SK-N-SH (cell line): ENCODE measurements at regions not wholly inside any gene's neighbourhood (a gene's known extent, or its start where the extent isn't known, plus 50 kb on each side); places are given as distances from the start of the nearest gene placed in this dataset.

Source experiments
- CTCF ChIA-PET: fragments of 300-600, 350-600 bp; formaldehyde crosslinking; extraction: SDS; loops from one replicate; lab custom pipeline; 2021; lab: Yijun Ruan, JAX
- POLR2A ChIA-PET: fragments of 350-600 bp; sonication (Branson Sonifier 250); formaldehyde crosslinking; extraction: SDS; loops from one replicate; lab custom pipeline; 2020; ENCODE audit warnings: antibody characterized with exemption, inconsistent platforms; lab: Yijun Ruan, JAX
- DNase-seq: peaks from one replicate; pipeline ENCODE4 v3.0.0; 2012
- H2AFZ ChIP-seq: fragments of 200-600 bp; sonication (generic); 2 replicates; pipeline ENCODE4 v1.8.1; 2016; ENCODE audit warnings: antibody characterized with exemption, mild to moderate bottlenecking, low read depth
- H3F3A ChIP-seq: fragments of 200-600 bp; sonication (generic); replicated peaks from 2 replicates; pipeline ENCODE3; 2016; ENCODE audit warnings: antibody characterized with exemption, mild to moderate bottlenecking; ENCODE audit not compliant: insufficient read depth
- H3K27ac ChIP-seq, 2 experiments: fragments of 200-500 bp in 1 of 2; fragments of 200-600 bp in 1 of 2; sonication (Bioruptor generic) in 1 of 2; sonication (generic), shearing (Covaris generic) in 1 of 2; 2 replicates each; pipeline versions ENCODE4 v1.5.1 to v1.6.1; 2014 to 2016; ENCODE audit warnings: low read depth in 2 of 2, inconsistent platforms in 1 of 2, low read length in 1 of 2, mild to moderate bottlenecking in 1 of 2, mixed read lengths in 1 of 2
- H3K27me3 ChIP-seq: fragments of 200-600 bp; sonication (generic), shearing (Covaris generic); 2 replicates; pipeline ENCODE4 v1.6.1; 2016; ENCODE audit warnings: mixed run types; ENCODE audit not compliant: insufficient read depth
- H3K36me3 ChIP-seq, 2 experiments: fragments of 200-500 bp in 1 of 2; fragments of 200-600 bp in 1 of 2; sonication (Bioruptor generic) in 1 of 2; sonication (generic) in 1 of 2; replicated peaks in 1 of 2; 2 replicates each; pipeline versions ENCODE3 to v1.5.1; 2014 to 2016; ENCODE audit warnings: low read length in 1 of 2, mild to moderate bottlenecking in 1 of 2; ENCODE audit not compliant: insufficient read depth in 2 of 2, control insufficient read depth in 1 of 2
- H3K4me1 ChIP-seq, 2 experiments: fragments of 200-500 bp in 1 of 2; fragments of 200-600 bp in 1 of 2; sonication (Bioruptor generic) in 1 of 2; sonication (generic), shearing (Covaris generic) in 1 of 2; 2 replicates each; pipeline versions ENCODE4 v1.5.1 to v1.6.1; 2014 to 2016; ENCODE audit warnings: low read depth in 1 of 2, low read length in 1 of 2, mixed run types in 1 of 2; ENCODE audit not compliant: insufficient read depth in 2 of 2, control insufficient read depth in 1 of 2
- H3K4me2 ChIP-seq: fragments of 200-600 bp; sonication (generic), shearing (Covaris generic); 2 replicates; pipeline ENCODE4 v1.6.1; 2017; ENCODE audit warnings: mixed run types
- H3K4me3 ChIP-seq, 2 experiments: fragments of 200-500 bp in 1 of 2; fragments of 200-600 bp in 1 of 2; sonication (Bioruptor generic) in 1 of 2; sonication (generic), shearing (Covaris generic) in 1 of 2; 2 replicates each; pipeline versions ENCODE4 v1.5.1 to v1.8.1; 2014 to 2016; ENCODE audit warnings: low read depth in 2 of 2, inconsistent platforms in 1 of 2, low read length in 1 of 2, mild to moderate bottlenecking in 1 of 2, mixed read lengths in 1 of 2, moderate library complexity in 1 of 2
- H3K79me2 ChIP-seq: fragments of 200-600 bp; sonication (generic); 2 replicates; pipeline ENCODE4 v1.8.1; 2017; ENCODE audit warnings: mild to moderate bottlenecking; ENCODE audit not compliant: insufficient read depth
- H3K9ac ChIP-seq: fragments of 200-600 bp; sonication (generic); 2 replicates; pipeline ENCODE4 v1.6.1; 2017; ENCODE audit warnings: mixed run types
- H3K9me2 ChIP-seq: fragments of 200-600 bp; sonication (generic); 2 replicates; pipeline ENCODE4 v1.6.1; 2017; ENCODE audit warnings: mixed run types
- H3K9me3 ChIP-seq: fragments of 200-600 bp; sonication (generic); 2 replicates; pipeline ENCODE4 v1.6.1; 2017; ENCODE audit warnings: mixed run types, mild to moderate bottlenecking, moderate library complexity
- H4K20me1 ChIP-seq: fragments of 200-600 bp; sonication (generic); 2 replicates; pipeline ENCODE4 v1.6.1; 2017; ENCODE audit warnings: mild to moderate bottlenecking, mixed run types; ENCODE audit not compliant: insufficient read depth
- CHD2 ChIP-seq: fragments of 150-350 bp; IDR thresholded peaks from 2 replicates; pipeline ENCODE4 v1.6.1; 2018; ENCODE audit warnings: low read length; ENCODE audit not compliant: partially characterized antibody
- ELF1 ChIP-seq: IDR thresholded peaks from 2 replicates; pipeline ENCODE4 v1.4.0; 2012
- EZH2phosphoT487 ChIP-seq: fragments of 200-600 bp; sonication (generic); IDR thresholded peaks from 2 replicates; pipeline ENCODE4 v1.6.1; 2017; ENCODE audit warnings: low read depth, mixed run types, mild to moderate bottlenecking, antibody characterized with exemption, moderate library complexity, borderline replicate concordance
- FOXJ3 ChIP-seq: sonication (generic); formaldehyde crosslinking; IDR thresholded peaks from 2 replicates; pipeline ENCODE4 v1.5.1; 2020; ENCODE audit warnings: mild to moderate bottlenecking, missing genetic modification reagents
- FOXM1 ChIP-seq: IDR thresholded peaks from 2 replicates; pipeline ENCODE4 v1.4.0; 2012; ENCODE audit warnings: low read depth, mild to moderate bottlenecking
- GABPA ChIP-seq: IDR thresholded peaks from 2 replicates; pipeline ENCODE4 v1.4.0; 2012; ENCODE audit warnings: low read depth, mild to moderate bottlenecking
- GATA2 ChIP-seq: sonication (generic); formaldehyde crosslinking; IDR thresholded peaks from 2 replicates; pipeline ENCODE4 v1.5.0; 2020; ENCODE audit warnings: mild to moderate bottlenecking, missing genetic modification reagents
- IRF3 ChIP-seq: fragments of 150-350 bp; IDR thresholded peaks from 2 replicates; pipeline ENCODE4 v1.6.1; 2016; ENCODE audit warnings: mild to moderate bottlenecking, low read depth, low read length
- JUND ChIP-seq: IDR thresholded peaks from 2 replicates; pipeline ENCODE4 v1.4.0; 2012
- MEF2A ChIP-seq: IDR thresholded peaks from 2 replicates; pipeline ENCODE4 v1.4.0; 2012; ENCODE audit warnings: low read depth, borderline replicate concordance
- NFIC ChIP-seq: IDR thresholded peaks from 2 replicates; pipeline ENCODE4 v1.4.0; 2012; ENCODE audit warnings: borderline replicate concordance
- POLR2AphosphoS5 ChIP-seq: IDR thresholded peaks from 2 replicates; pipeline ENCODE4 v1.6.1; 2012; ENCODE audit warnings: low read depth, low read length
- RAD21 ChIP-seq: IDR thresholded peaks from 2 replicates; pipeline ENCODE4 v1.6.1; 2012; ENCODE audit warnings: mild to moderate bottlenecking, low read length
- RCOR1 ChIP-seq: fragments of 150-350 bp; IDR thresholded peaks from 2 replicates; pipeline ENCODE4 v1.6.1; 2017; ENCODE audit warnings: antibody characterized with exemption, low read length
- REST ChIP-seq: IDR thresholded peaks from 2 replicates; pipeline ENCODE4 v1.6.1; 2012; ENCODE audit warnings: mild to moderate bottlenecking, low read depth, low read length, moderate library complexity
- SIN3A ChIP-seq: IDR thresholded peaks from 2 replicates; pipeline ENCODE4 v1.6.1; 2012; ENCODE audit warnings: low read depth, mild to moderate bottlenecking, low read length, moderate library complexity, borderline replicate concordance
- SMC3 ChIP-seq: IDR thresholded peaks from 2 replicates; pipeline ENCODE4 v1.6.1; 2012; ENCODE audit warnings: low read depth, low read length, improper control_type of control experiment
- TAF1 ChIP-seq: IDR thresholded peaks from 2 replicates; pipeline ENCODE4 v1.6.1; 2012; ENCODE audit warnings: low read depth, mild to moderate bottlenecking, low read length, moderate library complexity, borderline replicate concordance
- TCF12 ChIP-seq: IDR thresholded peaks from 2 replicates; pipeline ENCODE4 v1.4.0; 2012
- TEAD4 ChIP-seq: IDR thresholded peaks from 2 replicates; pipeline ENCODE4 v1.4.0; 2012; ENCODE audit warnings: mild to moderate bottlenecking, borderline replicate concordance; ENCODE audit not compliant: insufficient read depth
- WGBS: methylation state at CpG from one replicate; pipeline ENCODE4 v1.1.6; 2017; ENCODE audit warnings: low lambda C conversion rate; 5-methylcytosine and 5-hydroxymethylcytosine counted together
- TF ChIP-seq, protein P1 (sequence below): fragments of 200-600 bp; sonication (generic); IDR thresholded peaks from 2 replicates; pipeline ENCODE4 v1.6.1; 2017; ENCODE audit warnings: antibody characterized with exemption, mild to moderate bottlenecking, moderate library complexity
- TF ChIP-seq, protein P2 (sequence below): IDR thresholded peaks from 2 replicates; pipeline ENCODE4; 2012
- TF ChIP-seq, protein P3 (sequence below): IDR thresholded peaks from 2 replicates; pipeline ENCODE4 v1.4.0; 2012; ENCODE audit warnings: low read depth, borderline replicate concordance
- TF ChIP-seq, protein P4 (sequence below): IDR thresholded peaks from 2 replicates; pipeline ENCODE4 v1.4.0; 2012; ENCODE audit warnings: low read depth, borderline replicate concordance

- ChIA-PET CTCF (no interaction called here), POLR2A (no interaction called here)
- H4K20me1 ChIP-seq: no peaks in the 10 kb centered on the region
- no peaks in the 10 kb centered on the region for H3K27me3 ChIP-seq
- peak overlapping the region; percentile 44 to 55; a peak in 2 of 4 replicates for H3K27ac ChIP-seq
- no peaks in the 10 kb centered on the region for H3K9me2 ChIP-seq
- no peak overlapping the region for H2AFZ ChIP-seq
- H3K36me3 ChIP-seq: no peaks in the 10 kb centered on the region
- 21% methylated on average over 3 of the region's 3 CpGs for WGBS
- H3K79me2 ChIP-seq: no peaks in the 10 kb centered on the region
- no peaks in the 10 kb centered on the region for H3K4me1 ChIP-seq
- DNase-seq: no peak
- H3K4me2 ChIP-seq: no peak overlapping the region
- H3F3A ChIP-seq: no peaks in the 10 kb centered on the region
- no peak overlapping the region for H3K9ac ChIP-seq
- no peak overlapping the region for H3K4me3 ChIP-seq
- no peaks in the 10 kb centered on the region for H3K9me3 ChIP-seq
- no peak for TF ChIP-seq GATA2 (CRISPR knock-in tag)
- TF ChIP-seq, protein P1, sequence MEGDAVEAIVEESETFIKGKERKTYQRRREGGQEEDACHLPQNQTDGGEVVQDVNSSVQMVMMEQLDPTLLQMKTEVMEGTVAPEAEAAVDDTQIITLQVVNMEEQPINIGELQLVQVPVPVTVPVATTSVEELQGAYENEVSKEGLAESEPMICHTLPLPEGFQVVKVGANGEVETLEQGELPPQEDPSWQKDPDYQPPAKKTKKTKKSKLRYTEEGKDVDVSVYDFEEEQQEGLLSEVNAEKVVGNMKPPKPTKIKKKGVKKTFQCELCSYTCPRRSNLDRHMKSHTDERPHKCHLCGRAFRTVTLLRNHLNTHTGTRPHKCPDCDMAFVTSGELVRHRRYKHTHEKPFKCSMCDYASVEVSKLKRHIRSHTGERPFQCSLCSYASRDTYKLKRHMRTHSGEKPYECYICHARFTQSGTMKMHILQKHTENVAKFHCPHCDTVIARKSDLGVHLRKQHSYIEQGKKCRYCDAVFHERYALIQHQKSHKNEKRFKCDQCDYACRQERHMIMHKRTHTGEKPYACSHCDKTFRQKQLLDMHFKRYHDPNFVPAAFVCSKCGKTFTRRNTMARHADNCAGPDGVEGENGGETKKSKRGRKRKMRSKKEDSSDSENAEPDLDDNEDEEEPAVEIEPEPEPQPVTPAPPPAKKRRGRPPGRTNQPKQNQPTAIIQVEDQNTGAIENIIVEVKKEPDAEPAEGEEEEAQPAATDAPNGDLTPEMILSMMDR: no peak
- no peak for TF ChIP-seq TAF1
- TF ChIP-seq REST: no peak
- TF ChIP-seq TCF12: peak; percentile 94
- TF ChIP-seq, protein P2, sequence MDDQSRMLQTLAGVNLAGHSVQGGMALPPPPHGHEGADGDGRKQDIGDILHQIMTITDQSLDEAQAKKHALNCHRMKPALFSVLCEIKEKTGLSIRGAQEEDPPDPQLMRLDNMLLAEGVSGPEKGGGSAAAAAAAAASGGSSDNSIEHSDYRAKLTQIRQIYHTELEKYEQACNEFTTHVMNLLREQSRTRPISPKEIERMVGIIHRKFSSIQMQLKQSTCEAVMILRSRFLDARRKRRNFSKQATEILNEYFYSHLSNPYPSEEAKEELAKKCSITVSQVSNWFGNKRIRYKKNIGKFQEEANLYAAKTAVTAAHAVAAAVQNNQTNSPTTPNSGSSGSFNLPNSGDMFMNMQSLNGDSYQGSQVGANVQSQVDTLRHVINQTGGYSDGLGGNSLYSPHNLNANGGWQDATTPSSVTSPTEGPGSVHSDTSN: peak; percentile 75
- TF ChIP-seq MEF2A: no peak
- TF ChIP-seq FOXM1: no peak
- peak; percentile 34; the same call in 1 of the 2 replicates for TF ChIP-seq TEAD4
- TF ChIP-seq, protein P3, sequence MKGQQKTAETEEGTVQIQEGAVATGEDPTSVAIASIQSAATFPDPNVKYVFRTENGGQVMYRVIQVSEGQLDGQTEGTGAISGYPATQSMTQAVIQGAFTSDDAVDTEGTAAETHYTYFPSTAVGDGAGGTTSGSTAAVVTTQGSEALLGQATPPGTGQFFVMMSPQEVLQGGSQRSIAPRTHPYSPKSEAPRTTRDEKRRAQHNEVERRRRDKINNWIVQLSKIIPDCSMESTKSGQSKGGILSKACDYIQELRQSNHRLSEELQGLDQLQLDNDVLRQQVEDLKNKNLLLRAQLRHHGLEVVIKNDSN: no peak
- TF ChIP-seq POLR2AphosphoS5: no peak
- TF ChIP-seq, protein P4, sequence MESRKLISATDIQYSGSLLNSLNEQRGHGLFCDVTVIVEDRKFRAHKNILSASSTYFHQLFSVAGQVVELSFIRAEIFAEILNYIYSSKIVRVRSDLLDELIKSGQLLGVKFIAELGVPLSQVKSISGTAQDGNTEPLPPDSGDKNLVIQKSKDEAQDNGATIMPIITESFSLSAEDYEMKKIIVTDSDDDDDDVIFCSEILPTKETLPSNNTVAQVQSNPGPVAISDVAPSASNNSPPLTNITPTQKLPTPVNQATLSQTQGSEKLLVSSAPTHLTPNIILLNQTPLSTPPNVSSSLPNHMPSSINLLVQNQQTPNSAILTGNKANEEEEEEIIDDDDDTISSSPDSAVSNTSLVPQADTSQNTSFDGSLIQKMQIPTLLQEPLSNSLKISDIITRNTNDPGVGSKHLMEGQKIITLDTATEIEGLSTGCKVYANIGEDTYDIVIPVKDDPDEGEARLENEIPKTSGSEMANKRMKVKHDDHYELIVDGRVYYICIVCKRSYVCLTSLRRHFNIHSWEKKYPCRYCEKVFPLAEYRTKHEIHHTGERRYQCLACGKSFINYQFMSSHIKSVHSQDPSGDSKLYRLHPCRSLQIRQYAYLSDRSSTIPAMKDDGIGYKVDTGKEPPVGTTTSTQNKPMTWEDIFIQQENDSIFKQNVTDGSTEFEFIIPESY: no peak; the same call in 1 of the 2 replicates
- TF ChIP-seq IRF3: no peak
- TF ChIP-seq SIN3A: no peak
- TF ChIP-seq SMC3: no peak
- TF ChIP-seq EZH2phosphoT487: no peak
- TF ChIP-seq CHD2: no peak
- peak; percentile 66 for TF ChIP-seq NFIC
- no peak for TF ChIP-seq RAD21
- TF ChIP-seq GABPA: no peak
- TF ChIP-seq FOXJ3: no peak
- TF ChIP-seq JUND: peak; percentile 74; the same call in 1 of the 2 replicates
- TF ChIP-seq ELF1: no peak
- TF ChIP-seq RCOR1: no peak
Observed at GRCh38 chr14:85342858-85343607, 186.9 kb upstream of the FLRT2 start.
